KMS-11 (cell line): ENCODE measurements at regions not wholly inside any gene's neighbourhood (a gene's known extent, or its start where the extent isn't known, plus 50 kb on each side); places are given as distances from the start of the nearest gene placed in this dataset.

Experiments used
- H2AFZ ChIP-seq: fragments of 200-600 bp; sonication (generic); 2 replicates; pipeline ENCODE4 v1.6.1; 2016; ENCODE audit warnings: antibody characterized with exemption, mixed run types, low read depth
- H3K27ac ChIP-seq: fragments of 200-600 bp; sonication (generic); 2 replicates; pipeline ENCODE4 v1.6.1; 2016; ENCODE audit warnings: mild to moderate bottlenecking, mixed run types
- H3K27me3 ChIP-seq: fragments of 200-600 bp; sonication (generic); 2 replicates; pipeline ENCODE4 v1.6.1; 2017; ENCODE audit warnings: mild to moderate bottlenecking, low read depth, mixed run types, moderate library complexity; ENCODE audit not compliant: insufficient read depth
- H3K36me3 ChIP-seq: fragments of 200-600 bp; sonication (generic); 2 replicates; pipeline ENCODE4 v1.6.1; 2017; ENCODE audit warnings: mild to moderate bottlenecking, mixed run types; ENCODE audit not compliant: insufficient read depth
- H3K4me1 ChIP-seq: fragments of 200-600 bp; sonication (generic); 2 replicates; pipeline ENCODE4 v1.6.1; 2016; ENCODE audit warnings: mild to moderate bottlenecking, low read depth, mixed run types; ENCODE audit not compliant: poor library complexity, severe bottlenecking
- H3K4me2 ChIP-seq: fragments of 200-600 bp; sonication (generic); 2 replicates; pipeline ENCODE4 v1.7.0; 2016; ENCODE audit warnings: mild to moderate bottlenecking, mixed run types
- H3K4me3 ChIP-seq: fragments of 200-600 bp; sonication (generic); IDR thresholded peaks from 2 replicates; pipeline ENCODE4 v1.6.1; 2017; ENCODE audit warnings: low read depth, low read length, mixed read lengths; ENCODE audit not compliant: insufficient read depth
- H3K79me2 ChIP-seq: fragments of 200-600 bp; sonication (generic); 2 replicates; pipeline ENCODE4 v1.6.1; 2016; ENCODE audit warnings: low read depth, mixed run types; ENCODE audit not compliant: insufficient read depth
- H3K9ac ChIP-seq: fragments of 200-600 bp; sonication (generic); 2 replicates; pipeline ENCODE4 v1.6.1; 2016; ENCODE audit warnings: mild to moderate bottlenecking, mixed run types
- H4K20me1 ChIP-seq: fragments of 200-600 bp; sonication (generic); 2 replicates; pipeline ENCODE4 v1.6.1; 2016; ENCODE audit warnings: mild to moderate bottlenecking, mixed run types; ENCODE audit not compliant: insufficient read depth
- TF ChIP-seq, protein P1 (sequence below): fragments of 200-600 bp; sonication (generic); conservative IDR thresholded peaks from 2 replicates; pipeline ENCODE4 v1.6.1; 2017; ENCODE audit warnings: low read depth, mild to moderate bottlenecking, antibody characterized with exemption, low read length, moderate library complexity, mixed read lengths

DNA sequence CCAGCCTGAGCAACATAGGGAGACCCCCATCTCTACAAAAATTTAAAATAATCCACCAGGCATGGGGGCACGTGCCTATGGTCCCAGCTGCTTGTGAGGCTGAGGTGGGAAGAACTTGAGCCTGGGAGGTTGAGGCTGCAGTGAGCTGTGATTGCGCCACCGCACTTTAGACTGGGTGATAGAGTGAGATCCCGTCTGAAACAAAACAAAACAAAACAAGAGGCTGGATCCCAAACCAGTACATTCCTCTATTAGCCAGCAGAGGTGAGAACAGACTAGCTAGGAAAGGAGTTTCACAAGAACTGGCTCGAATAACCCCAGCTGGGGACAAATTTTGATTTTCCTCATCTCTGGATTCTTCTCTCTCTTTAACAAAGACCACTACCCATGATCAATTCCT, 366.7 kb upstream of the ZFHX3 start:
- Histone ChIP-seq H3K27me3 (no peaks in the 10 kb centered on the region), H3K36me3 (no peaks in the 10 kb centered on the region), H3K4me3 (no peak overlapping the region), H3K4me1 (no peaks in the 10 kb centered on the region), H2AFZ (no peak overlapping the region), H3K27ac (no peak overlapping the region), H3K79me2 (no peaks in the 10 kb centered on the region), H4K20me1 (no peaks in the 10 kb centered on the region), H3K9ac (no peak overlapping the region), H3K4me2 (no peak overlapping the region)
- TF ChIP-seq, protein P1, sequence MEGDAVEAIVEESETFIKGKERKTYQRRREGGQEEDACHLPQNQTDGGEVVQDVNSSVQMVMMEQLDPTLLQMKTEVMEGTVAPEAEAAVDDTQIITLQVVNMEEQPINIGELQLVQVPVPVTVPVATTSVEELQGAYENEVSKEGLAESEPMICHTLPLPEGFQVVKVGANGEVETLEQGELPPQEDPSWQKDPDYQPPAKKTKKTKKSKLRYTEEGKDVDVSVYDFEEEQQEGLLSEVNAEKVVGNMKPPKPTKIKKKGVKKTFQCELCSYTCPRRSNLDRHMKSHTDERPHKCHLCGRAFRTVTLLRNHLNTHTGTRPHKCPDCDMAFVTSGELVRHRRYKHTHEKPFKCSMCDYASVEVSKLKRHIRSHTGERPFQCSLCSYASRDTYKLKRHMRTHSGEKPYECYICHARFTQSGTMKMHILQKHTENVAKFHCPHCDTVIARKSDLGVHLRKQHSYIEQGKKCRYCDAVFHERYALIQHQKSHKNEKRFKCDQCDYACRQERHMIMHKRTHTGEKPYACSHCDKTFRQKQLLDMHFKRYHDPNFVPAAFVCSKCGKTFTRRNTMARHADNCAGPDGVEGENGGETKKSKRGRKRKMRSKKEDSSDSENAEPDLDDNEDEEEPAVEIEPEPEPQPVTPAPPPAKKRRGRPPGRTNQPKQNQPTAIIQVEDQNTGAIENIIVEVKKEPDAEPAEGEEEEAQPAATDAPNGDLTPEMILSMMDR = no peak

DNA sequence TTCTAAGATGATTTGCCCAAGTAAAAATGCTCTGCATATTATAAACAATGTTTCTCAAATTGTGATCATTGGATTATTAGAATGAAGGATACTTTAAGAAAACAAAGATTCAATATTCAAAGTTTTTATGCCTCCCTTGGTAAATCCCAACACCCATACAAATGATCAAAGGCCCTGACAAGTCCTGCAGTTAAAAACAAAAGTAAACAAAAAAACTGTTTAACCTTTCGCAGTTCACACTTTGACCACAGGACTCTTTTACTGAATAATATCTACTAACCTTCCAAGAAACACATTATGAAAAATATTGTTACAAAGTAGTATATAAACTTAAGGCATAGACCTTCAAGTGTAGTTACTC, 365.9 kb upstream of the ZFHX3 start:
- no peak overlapping the region for H3K27ac ChIP-seq

DNA sequence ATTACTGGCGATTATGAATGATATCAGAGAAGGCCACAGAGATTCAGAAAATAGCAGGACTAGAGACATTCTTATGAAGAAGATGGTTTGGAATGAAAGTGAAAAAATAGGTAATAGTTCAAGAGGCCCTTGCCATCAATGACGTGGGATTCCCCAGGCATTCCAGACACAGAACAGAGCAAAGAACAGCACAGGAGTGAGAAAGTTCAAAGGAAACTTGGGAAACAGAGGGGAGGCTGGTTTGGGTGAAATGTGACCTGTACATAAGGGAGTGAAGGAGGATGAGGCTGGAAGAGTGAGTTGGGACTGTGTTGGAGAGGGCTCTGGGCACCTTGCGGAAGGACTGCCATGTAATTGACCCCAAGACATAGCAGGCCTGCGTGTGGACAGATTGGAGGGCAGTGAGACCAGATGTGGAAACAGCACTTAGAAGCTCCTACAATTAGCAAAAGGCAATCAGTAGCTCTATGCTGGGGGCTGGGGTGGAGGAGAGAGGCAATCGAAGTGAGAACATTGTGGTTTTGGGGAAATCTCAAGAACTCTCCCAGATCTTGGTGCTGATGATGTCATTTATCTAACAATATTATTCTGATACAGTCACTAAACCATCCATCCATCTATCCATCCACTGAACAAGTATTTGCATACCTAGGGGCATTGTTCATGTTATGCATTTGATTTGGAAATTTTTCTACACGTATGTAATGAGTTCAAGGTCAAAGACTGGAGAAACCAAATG, 365.3 kb upstream of the ZFHX3 start:
- no peak overlapping the region for H3K9ac ChIP-seq
- no peaks in the 10 kb centered on the region for H3K36me3 ChIP-seq
- no peak overlapping the region for H3K4me3 ChIP-seq
- H3K27ac ChIP-seq = no peak overlapping the region
- no peaks in the 10 kb centered on the region for H4K20me1 ChIP-seq
- no peak overlapping the region for H3K4me2 ChIP-seq
- H3K4me1 ChIP-seq = no peaks in the 10 kb centered on the region
- H2AFZ ChIP-seq = no peak overlapping the region
- TF ChIP-seq, protein P1 = no peak
- no peaks in the 10 kb centered on the region for H3K79me2 ChIP-seq
- no peaks in the 10 kb centered on the region for H3K27me3 ChIP-seq

More for the DNA sequence above, 365.9 kb upstream of the ZFHX3 start:
- no peaks in the 10 kb centered on the region for H3K79me2 ChIP-seq
- TF ChIP-seq, protein P1 = no peak
- H2AFZ ChIP-seq = no peak overlapping the region
- no peaks in the 10 kb centered on the region for H3K27me3 ChIP-seq
- H3K4me3 ChIP-seq = no peak overlapping the region
- no peaks in the 10 kb centered on the region for H3K4me1 ChIP-seq
- no peaks in the 10 kb centered on the region for H4K20me1 ChIP-seq
- no peak overlapping the region for H3K4me2 ChIP-seq
- no peak overlapping the region for H3K9ac ChIP-seq
- no peaks in the 10 kb centered on the region for H3K36me3 ChIP-seq

DNA sequence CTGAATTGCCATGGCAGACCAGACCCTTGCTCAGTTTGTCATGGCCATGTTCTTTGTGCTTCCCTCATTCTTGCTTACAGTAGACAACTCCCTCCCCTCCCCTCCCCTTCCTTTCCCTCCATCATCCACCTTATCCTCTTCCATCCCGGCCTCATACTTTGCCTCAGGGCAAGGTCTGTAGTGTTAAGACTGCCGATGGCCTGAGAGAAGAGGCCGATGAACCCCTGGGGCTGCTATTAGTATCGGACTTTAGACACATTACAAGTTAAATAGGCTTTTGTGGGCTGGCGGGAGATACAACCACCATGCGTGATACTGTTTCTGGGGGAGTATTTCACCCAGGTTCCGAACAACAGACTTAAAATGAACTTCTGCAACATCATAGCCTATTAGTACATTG, 364.5 kb upstream of the ZFHX3 start:
- Histone ChIP-seq H2AFZ (no peak overlapping the region), H4K20me1 (no peaks in the 10 kb centered on the region), H3K4me1 (no peaks in the 10 kb centered on the region), H3K4me3 (no peak overlapping the region), H3K27me3 (no peaks in the 10 kb centered on the region), H3K79me2 (no peaks in the 10 kb centered on the region), H3K9ac (no peak overlapping the region), H3K4me2 (no peak overlapping the region), H3K27ac (no peak overlapping the region), H3K36me3 (no peaks in the 10 kb centered on the region)
- TF ChIP-seq, protein P1 = no peak
